ENCODE measurements at regions not wholly inside any gene's neighbourhood (a gene's known extent, or its start where the extent isn't known, plus 50 kb on each side); places are given as distances from the start of the nearest gene placed in this dataset.
A peak's percentile ranks its signal among the peaks of the same experiment; 100 is the strongest.
"Not testable (repeated sequence)": the region's sequence is repeated elsewhere in the genome, so short reads cannot be mapped to it uniquely, and the experiment has no call there.

- DNase-seq (ENCODE audit: low spot score) = peak; percentile 34
Observed at GRCh38 chr16:60142619-60143347, 1408.7 kb upstream of the GOT2 start.

GRCh38 chr16:60137891-60138290 is 1403.8 kb upstream of the GOT2 start:
- no peak for DNase-seq (ENCODE audit: low spot score)

- DNase-seq (ENCODE audit: low spot score) = no peak
Observed at GRCh38 chr16:60127196-60127595, 1393.1 kb upstream of the GOT2 start.

GRCh38 chr16:60126115-60126514 is 1392.0 kb upstream of the GOT2 start:
- not testable (repeated sequence) for DNase-seq (ENCODE audit: low spot score)

GRCh38 chr16:60123392-60124023 is 1389.4 kb upstream of the GOT2 start:
- peak; percentile 14 for DNase-seq (ENCODE audit: low spot score)

GRCh38 chr16:60120586-60120985 is 1386.5 kb upstream of the GOT2 start:
- no peak for DNase-seq (ENCODE audit: low spot score)

- no peak for DNase-seq (ENCODE audit: low spot score)
Observed at GRCh38 chr16:60110531-60110930, 1376.4 kb upstream of the GOT2 start.

GRCh38 chr16:60107871-60108270 is 1373.8 kb upstream of the GOT2 start:
- no peak for DNase-seq (ENCODE audit: low spot score)

- peak; percentile 69 for DNase-seq (ENCODE audit: low spot score)
Observed at GRCh38 chr16:60107437-60107836, 1373.3 kb upstream of the GOT2 start.

- no peak for DNase-seq (ENCODE audit: low spot score)
Observed at GRCh38 chr16:60100371-60100770, 1366.3 kb upstream of the GOT2 start.

- DNase-seq (ENCODE audit: low spot score) = no peak
Observed at GRCh38 chr16:60091529-60091928, 1357.4 kb upstream of the GOT2 start.

- DNase-seq (ENCODE audit: low spot score) = no peak
Observed at GRCh38 chr16:60091071-60091470, 1357.0 kb upstream of the GOT2 start.

GRCh38 chr16:60087530-60087929 is 1353.4 kb upstream of the GOT2 start:
- DNase-seq (ENCODE audit: low spot score) = no peak

- not testable (repeated sequence) for DNase-seq (ENCODE audit: low spot score)
Observed at GRCh38 chr16:60078819-60079218, 1344.7 kb upstream of the GOT2 start.

- no peak for DNase-seq (ENCODE audit: low spot score)
Observed at GRCh38 chr16:60077861-60078260, 1343.7 kb upstream of the GOT2 start.

- no peak for DNase-seq (ENCODE audit: low spot score)
Observed at GRCh38 chr16:60074378-60074777, 1340.3 kb upstream of the GOT2 start.

GRCh38 chr16:60073376-60073775 is 1339.3 kb upstream of the GOT2 start:
- no peak for DNase-seq (ENCODE audit: low spot score)

- no peak for DNase-seq (ENCODE audit: low spot score)
Observed at GRCh38 chr16:60064026-60064425, 1329.9 kb upstream of the GOT2 start.

- no peak for DNase-seq (ENCODE audit: low spot score)
Observed at GRCh38 chr16:60061396-60061795, 1327.3 kb upstream of the GOT2 start.

GRCh38 chr16:60060731-60061130 is 1326.6 kb upstream of the GOT2 start:
- DNase-seq (ENCODE audit: low spot score) = no peak

- DNase-seq (ENCODE audit: low spot score) = no peak
Observed at GRCh38 chr16:60059141-60059540, 1325.0 kb upstream of the GOT2 start.

- DNase-seq (ENCODE audit: low spot score) = no peak
Observed at GRCh38 chr16:60041671-60042070, 1307.6 kb upstream of the GOT2 start.

GRCh38 chr16:60031740-60032139 is 1297.6 kb upstream of the GOT2 start:
- no peak for DNase-seq (ENCODE audit: low spot score)

GRCh38 chr16:60027351-60027750 is 1293.2 kb upstream of the GOT2 start:
- DNase-seq (ENCODE audit: low spot score) = no peak

All from AG08395 (cell line).